GM18511 (cell line): ENCODE measurements at regions not wholly inside any gene's neighbourhood (a gene's known extent, or its start where the extent isn't known, plus 50 kb on each side); places are given as distances from the start of the nearest gene placed in this dataset.
"Not testable (repeated sequence)": the region's sequence is repeated elsewhere in the genome, so short reads cannot be mapped to it uniquely, and the experiment has no call there.

ENCODE experiments used
- ATAC-seq: cut with Tn5 transposase; IDR thresholded peaks from one replicate; pipeline ENCODE4 v1.9.1; 2021; ENCODE audit warnings: mild to moderate bottlenecking, moderate library complexity; ENCODE audit not compliant: unreplicated experiment

GRCh38 chr12:46493834-46494181, 121.2 kb upstream of the SLC38A2 start:
- no peak for ATAC-seq

- no peak for ATAC-seq
Measured at GRCh38 chr12:46493150-46493833, 120.7 kb upstream of the SLC38A2 start.

- ATAC-seq = no peak
Measured at GRCh38 chr12:46492471-46493085, 120.0 kb upstream of the SLC38A2 start.

- no peak for ATAC-seq
Measured at GRCh38 chr12:46491548-46491947, 119.0 kb upstream of the SLC38A2 start.

GRCh38 chr12:46490635-46491034, 118.1 kb upstream of the SLC38A2 start:
- no peak for ATAC-seq

- ATAC-seq = no peak
Measured at GRCh38 chr12:46489951-46490388, 117.4 kb upstream of the SLC38A2 start.

GRCh38 chr12:46487567-46488131, 115.1 kb upstream of the SLC38A2 start:
- peak; percentile 77 for ATAC-seq

GRCh38 chr12:46486588-46486987, 114.0 kb upstream of the SLC38A2 start:
- ATAC-seq = no peak

GRCh38 chr12:46485853-46486252, 113.3 kb upstream of the SLC38A2 start:
- no peak for ATAC-seq

- no peak for ATAC-seq
Measured at GRCh38 chr12:46484396-46485061, 112.0 kb upstream of the SLC38A2 start.

- ATAC-seq = no peak
Measured at GRCh38 chr12:46483572-46484395, 111.2 kb upstream of the SLC38A2 start.

GRCh38 chr12:46480724-46481123, 108.2 kb upstream of the SLC38A2 start:
- ATAC-seq = no peak

- no peak for ATAC-seq
Measured at GRCh38 chr12:46480316-46480715, 107.7 kb upstream of the SLC38A2 start.

- ATAC-seq = no peak
Measured at GRCh38 chr12:46478123-46478522, 105.5 kb upstream of the SLC38A2 start.

- no peak for ATAC-seq
Measured at GRCh38 chr12:46477541-46477940, 105.0 kb upstream of the SLC38A2 start.

GRCh38 chr12:46475972-46476645, 103.5 kb upstream of the SLC38A2 start:
- no peak for ATAC-seq

GRCh38 chr12:46474385-46474784, 101.8 kb upstream of the SLC38A2 start:
- not testable (repeated sequence) for ATAC-seq

GRCh38 chr12:46473634-46474329, 101.2 kb upstream of the SLC38A2 start:
- peak; percentile 86 for ATAC-seq

GRCh38 chr12:46472893-46473633, 100.5 kb upstream of the SLC38A2 start:
- peak; percentile 25 for ATAC-seq
